Myocyte (in vitro differentiated cells): ENCODE measurements at regions not wholly inside any gene's neighbourhood (a gene's known extent, or its start where the extent isn't known, plus 50 kb on each side); places are given as distances from the start of the nearest gene placed in this dataset.

Source experiments
- DNase-seq: peaks from one replicate; pipeline ENCODE4 v3.0.0-alpha.2; 2012; ENCODE audit warnings: low read depth

- DNase-seq, result peak; percentile 57
These were observed 160.9 kb upstream of the SYT6 start for GRCh38 chr1:114314576-114314975.

DNA sequence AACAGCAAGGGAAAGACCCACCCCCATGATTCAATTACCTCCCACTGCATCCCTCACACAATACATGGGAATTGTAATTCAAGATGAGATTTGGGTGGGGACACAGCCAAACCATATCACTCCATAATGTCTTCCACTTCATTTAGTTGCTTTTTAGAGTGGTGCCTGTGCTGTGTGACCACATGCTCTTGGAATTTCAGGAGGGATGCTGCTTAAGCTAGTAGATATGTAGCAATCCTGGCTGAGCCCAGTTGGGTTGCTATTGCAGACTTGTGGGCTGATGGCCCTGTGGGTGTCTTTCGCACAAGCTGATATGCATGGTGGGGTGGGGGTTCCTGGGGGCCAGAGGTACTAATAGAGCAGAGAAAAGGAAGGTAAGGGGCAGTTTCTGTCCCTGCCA is 160.4 kb upstream of the SYT6 start:
- DNase-seq, result peak; percentile 18

DNA sequence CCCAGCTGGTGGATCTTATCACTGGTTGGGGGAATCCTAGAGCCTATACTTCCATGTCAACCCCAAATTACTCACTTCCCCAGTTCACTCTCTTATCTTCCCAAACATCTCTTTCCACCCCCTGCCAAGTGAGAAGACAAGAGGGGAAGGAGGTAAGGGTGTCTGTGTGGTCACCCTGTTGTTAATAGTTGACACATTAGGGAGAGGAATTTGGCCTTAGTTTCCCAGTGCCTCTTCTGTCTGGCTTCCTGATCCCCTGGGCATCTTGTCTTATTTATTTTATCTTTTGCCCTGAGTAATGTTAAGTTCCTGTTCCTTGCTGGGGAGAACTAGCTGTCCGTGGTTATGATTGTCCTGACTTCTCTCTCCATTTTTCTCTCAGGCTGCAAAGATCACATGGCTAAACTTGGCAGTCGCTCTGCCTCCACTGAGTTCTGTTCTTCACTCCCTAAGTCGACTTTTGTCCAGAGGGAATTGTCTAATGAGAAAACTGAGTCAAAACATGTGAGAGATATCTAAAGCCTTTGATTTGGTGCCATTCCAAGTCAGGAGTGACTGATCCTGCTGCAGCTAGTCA is 157.1 kb upstream of the SYT6 start:
- peak; percentile 60 for DNase-seq

DNA sequence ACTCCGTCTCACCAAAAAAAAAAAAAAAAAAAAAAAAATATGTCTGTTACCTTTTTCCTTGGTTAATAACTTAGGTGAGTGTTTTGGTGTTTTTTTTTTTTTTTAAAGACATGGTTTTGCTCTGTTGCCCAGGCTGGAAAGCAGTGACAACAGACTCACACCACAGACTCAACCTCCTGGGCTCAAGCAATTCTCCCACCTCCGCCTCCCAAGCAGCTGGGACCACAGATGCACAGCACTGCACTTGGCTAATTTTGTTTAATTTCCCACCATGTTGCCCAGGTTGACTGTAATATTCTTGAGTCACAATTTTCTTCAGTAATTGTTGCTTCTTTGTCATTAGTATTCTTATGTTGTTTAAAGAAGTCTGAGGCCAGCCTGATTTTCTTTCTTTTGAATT is 149.2 kb upstream of the SYT6 start:
- DNase-seq, result no peak

- no peak for DNase-seq
These were observed 145.8 kb upstream of the SYT6 start for GRCh38 chr1:114299331-114299975.

DNA sequence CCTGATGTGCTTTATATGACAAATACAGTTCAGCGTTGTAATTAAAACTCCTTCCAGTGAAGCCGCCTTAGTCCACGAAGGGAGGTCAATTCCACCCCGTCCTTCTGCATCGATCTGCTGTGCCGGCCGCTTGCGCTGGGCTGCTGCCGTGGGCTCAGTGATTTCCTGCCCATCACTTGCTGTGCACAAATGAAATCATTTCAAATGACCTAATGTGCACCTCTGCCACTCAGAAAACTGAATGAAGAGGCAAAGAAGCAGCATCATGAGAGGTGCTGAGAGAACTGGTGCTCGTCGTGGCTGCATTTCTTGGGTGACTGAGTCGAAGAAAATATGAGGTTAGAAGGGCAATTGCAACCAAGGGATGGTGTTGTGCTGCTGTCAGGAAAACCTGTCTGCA is 144.3 kb upstream of the SYT6 start:
- DNase-seq, result no peak

DNA sequence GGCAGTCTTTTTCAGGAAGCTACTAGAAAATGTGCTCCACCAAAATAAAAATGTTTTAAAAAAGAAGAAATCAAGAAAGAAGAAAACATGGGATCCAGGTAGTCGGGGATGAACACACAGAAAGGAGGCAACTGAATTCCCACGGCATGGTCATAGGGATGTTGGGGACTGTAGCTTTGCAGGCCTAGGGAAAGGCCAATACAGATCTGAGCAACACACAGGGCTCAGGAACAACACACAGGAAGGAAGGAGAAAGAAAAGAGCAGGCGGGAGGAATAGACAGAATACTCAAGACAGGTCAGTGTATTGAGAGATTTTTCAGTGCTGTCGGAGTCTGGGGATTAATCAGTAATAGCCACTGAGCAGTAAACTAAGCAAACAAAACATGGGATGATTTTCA is 142.7 kb upstream of the SYT6 start:
- DNase-seq, result no peak

GRCh38 chr1:114295321-114295720 is 141.7 kb upstream of the SYT6 start:
- DNase-seq, result no peak

DNA sequence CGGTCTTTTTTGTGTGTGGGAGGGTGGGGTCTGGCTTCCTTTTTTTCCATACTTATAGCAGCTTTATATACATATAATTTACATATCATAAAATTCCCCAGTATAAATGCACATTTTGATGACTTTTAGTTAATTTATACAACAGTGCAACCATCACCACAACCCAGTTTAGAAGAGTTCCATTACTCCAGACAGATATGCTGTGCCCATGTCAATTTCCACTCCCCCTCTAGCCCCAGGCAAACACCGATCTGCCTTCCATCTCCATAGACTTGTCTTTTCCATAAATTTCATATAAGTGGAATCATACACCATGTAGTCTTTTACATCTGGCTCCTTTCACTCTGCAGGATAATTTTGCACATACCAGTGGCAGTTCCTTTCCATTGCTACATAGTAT is 139.2 kb upstream of the SYT6 start:
- no peak for DNase-seq

GRCh38 chr1:114292194-114292593 is 138.5 kb upstream of the SYT6 start:
- no peak for DNase-seq

DNA sequence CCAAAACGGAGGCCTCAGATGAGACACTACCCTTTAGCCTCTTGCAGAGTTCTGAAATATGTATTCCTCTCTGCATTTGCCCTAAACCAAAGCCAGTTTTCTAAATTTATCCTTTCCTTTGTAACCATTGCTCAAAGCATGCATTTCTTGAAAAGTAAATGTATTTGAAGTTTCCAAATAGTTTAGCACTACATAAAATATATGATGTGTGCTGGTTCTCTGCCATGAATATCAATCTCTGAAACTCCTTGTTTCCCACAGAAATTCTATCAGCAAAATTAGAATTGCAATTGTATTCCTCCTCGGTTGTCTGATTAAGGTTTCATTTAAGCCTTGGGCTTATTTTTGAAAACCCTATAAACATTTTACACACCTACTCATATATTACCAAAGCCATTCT is 137.1 kb upstream of the SYT6 start:
- DNase-seq, result no peak

DNA sequence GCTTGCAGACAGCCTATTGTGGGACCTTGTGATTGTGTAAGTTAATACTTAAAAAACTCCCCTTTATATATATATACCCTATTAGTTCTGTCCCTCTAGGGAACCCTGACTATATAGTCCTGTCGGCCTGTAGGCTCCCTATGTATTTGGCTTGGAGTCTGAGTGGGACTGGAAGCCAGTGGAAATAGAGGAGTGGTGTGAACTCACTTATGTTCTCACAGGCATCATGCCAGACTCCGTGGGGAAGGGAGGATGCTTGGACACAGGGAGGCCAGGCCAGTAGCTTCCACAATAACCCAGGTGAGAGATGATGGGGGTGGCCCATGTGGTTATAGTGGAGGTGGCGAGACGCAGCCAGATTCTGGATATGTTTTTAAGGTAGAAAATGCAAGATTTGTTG is 136.7 kb upstream of the SYT6 start:
- DNase-seq, result no peak

- no peak for DNase-seq
These were observed 136.2 kb upstream of the SYT6 start for GRCh38 chr1:114289824-114290223.

DNA sequence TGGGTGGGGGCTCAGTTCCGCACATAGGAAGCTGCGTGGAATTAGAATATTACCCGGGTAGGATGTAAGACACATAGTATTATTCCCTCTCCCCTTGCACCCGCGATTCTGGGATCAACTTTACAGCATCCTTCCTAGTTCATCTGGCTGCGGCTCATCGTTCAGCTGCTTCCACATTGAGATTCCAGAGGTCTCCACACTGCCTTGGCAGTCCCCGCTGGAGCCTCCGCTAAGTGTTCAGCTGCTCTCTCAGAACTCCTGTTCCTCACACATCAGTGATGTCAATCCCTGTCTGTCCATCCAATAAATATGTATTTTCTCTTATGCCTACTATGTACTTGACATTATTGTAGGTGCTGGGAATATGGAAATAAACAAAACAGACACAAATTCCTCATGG is 135.6 kb upstream of the SYT6 start:
- DNase-seq, result peak; percentile 59

DNA sequence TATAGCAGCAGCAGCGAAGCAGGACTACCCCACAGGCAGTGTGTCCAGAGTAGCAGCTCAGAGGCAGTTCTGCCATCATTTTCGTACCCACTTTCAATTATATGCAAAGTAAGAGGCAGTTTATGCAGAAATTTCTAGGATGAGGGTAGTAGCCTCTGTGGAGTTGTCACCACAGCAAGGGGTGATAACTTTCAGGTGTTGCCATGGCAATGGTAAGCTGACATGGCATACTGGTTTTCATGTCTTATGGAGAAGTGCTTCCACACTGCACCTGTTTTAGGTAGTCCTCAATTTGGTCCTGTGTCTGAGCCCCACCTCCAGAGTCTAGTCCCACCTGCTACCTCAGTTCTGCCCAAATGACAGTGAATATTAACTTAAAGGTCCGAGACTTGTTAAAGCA is 133.3 kb upstream of the SYT6 start:
- no peak for DNase-seq

GRCh38 chr1:114286179-114286578 is 132.5 kb upstream of the SYT6 start:
- peak; percentile 47 for DNase-seq

- DNase-seq, result peak; percentile 96
These were observed 129.2 kb upstream of the SYT6 start for GRCh38 chr1:114282751-114283403.

DNA sequence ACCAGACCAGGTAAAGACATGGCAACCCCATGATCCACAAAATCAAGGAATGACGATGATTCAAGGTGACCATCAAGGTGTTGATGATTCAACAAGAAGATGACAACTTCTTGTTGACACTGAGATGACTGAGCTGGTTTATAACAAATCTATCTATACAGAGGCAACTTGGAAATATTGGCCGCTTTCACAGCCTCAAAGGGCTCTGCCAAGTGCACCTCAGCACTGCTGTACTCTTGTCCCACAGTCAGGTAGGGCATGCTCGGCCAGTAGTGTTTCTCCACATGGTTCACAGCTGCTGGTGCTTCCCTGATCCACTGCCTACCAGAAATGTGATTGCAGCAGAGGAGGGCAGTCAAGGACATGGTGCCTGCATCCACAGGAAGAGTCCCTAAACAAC is 125.2 kb upstream of the SYT6 start:
- no peak for DNase-seq

DNA sequence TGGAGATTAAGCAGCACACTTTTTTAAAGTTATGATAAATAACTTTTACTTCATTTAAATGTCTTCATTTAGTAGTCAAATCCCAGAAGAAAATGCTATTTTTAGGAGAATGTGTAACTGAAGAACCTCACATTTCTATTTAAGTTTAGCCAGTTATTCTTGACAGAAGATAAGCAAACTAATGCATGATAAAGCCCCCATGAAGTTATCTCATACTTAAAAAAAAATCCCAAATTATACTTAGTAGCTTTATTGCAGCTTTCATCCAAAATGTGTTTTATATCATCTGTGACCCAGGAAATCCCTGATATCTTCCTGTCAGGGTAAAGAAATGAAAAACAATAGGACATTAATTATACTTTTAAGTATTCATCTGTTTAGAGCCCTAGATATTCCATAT is 124.8 kb upstream of the SYT6 start:
- no peak for DNase-seq

- DNase-seq, result peak; percentile 49
These were observed 121.1 kb upstream of the SYT6 start for GRCh38 chr1:114274621-114275317.

DNA sequence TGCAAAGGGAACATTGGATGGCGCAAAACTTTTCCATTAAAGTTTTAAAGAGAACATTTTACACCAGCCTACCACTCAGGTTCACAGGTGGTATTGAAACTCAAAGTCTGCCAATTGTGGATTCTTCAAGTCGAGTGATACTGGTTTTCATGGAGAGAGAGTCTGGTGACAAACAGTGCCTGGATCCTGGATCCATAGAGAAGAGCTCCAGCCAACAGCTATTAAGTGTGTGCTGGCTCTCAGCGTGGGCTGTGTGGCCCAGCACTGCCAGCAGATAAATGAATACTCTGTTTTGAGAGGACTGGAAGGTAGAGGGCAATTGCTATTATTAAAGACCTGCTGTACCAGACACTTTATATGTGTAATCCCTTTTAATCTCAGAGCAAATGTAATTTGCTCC is 118.9 kb upstream of the SYT6 start:
- DNase-seq, result no peak

GRCh38 chr1:114270718-114271117 is 117.0 kb upstream of the SYT6 start:
- no peak for DNase-seq
